ENCODE measurements at regions not wholly inside any gene's neighbourhood (a gene's known extent, or its start where the extent isn't known, plus 50 kb on each side); places are given as distances from the start of the nearest gene placed in this dataset.
"Not testable (repeated sequence)": the region's sequence is repeated elsewhere in the genome, so short reads cannot be mapped to it uniquely, and the experiment has no call there.

DNA sequence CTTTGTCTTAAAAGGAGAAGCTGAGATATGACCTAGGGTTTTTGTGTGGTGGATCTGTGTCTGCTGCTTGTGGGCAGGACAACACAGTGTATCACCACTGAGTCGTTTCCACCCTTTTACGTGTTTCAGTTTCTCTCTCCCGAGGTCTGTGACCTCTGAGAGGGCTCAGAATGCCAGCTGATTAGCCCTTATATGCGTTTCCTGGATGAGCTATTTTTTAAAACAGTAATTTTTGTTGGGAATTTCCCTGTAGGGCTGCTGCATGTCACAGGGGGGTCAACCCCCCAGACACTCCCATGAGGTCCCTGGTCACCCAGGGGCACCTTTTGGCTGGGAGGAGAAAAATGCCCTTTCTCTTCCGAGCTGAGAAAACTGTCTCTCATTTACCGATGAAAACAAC is 170.4 kb upstream of the CASK start:
- DNase-seq = no peak

DNA sequence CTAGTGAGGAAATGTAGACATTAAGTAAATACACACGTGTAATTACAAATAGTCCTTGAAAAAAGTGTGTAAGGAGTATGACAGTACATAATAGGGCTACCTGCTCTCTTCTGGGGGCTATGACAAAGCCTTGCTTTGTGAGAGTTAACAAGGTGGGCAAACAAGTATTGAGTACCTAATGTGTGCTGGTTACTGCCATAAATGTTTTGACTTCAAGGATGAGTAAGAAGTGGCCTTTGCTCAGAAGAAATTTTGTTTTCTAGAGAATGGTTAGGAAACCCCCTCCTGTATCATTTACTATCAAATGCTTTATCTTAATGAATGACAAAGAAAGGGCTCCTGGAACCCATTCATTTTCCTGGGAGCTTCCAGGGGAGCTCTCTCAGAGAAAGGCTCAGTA is 167.0 kb upstream of the CASK start:
- DNase-seq = no peak

DNA sequence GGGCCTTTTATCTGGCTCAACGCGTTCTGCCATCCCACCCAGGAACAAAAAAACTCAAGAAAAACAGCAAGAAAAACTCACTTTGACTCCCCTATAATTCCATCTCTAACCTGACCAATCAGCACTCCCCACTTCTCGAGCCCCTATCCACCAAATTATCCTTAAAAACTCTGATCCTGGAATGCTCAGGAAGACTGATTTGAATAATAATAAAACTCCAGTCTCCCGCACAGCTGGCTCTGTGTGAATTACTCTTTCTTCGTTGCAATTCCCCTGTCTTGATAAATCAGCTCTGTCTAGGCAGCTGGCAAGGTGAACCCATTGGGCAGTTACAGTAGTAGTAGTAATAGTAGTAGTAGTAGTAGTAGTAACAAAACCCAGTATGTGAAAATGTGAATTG is 165.7 kb upstream of the CASK start:
- no peak for DNase-seq

- no peak for DNase-seq
Measured at GRCh38 chrX:42087960-42088359, 164.6 kb upstream of the CASK start.

- DNase-seq = no peak
Measured at GRCh38 chrX:42085836-42086235, 162.5 kb upstream of the CASK start.

DNA sequence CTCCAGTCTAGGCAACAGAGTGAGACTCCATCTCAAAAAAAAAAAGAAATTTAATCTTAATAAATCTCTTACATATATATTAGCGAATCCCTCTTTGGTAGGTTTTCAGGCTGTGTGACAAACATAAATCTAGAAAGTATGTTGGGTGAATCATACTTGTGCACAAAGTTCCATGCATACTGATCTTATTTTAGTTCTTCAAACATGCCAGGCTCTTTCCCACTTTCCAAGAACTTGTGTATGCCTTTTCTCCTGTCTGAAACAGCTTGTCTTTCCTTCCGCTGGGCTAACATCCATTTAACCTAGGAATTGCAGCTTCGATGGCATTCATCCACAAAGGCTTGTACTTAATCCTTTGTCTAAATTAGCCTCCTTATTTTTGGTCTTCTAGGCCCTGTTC is 156.6 kb upstream of the CASK start:
- no peak for DNase-seq

DNA sequence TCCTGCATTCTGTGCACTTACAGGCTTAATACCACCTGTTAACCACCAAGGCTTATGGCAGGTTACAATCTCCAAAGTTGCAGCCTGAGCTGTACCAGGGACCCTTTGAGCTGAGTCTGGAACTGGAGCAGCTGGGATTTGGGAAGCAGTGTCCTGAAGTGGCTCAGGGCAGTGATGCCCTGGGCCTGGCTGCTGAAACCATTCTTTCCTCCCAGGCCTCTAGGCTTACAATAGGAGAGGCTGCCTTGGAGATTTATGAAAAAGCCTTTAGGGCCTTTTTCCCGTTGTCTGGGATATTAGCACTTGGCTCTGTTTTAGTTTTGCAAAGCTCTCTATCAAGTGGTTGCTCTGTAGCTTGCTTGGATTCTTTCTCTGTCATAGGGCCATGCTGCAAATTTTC is 154.3 kb upstream of the CASK start:
- DNase-seq = no peak

- no peak for DNase-seq
Measured at GRCh38 chrX:42075032-42075431, 151.7 kb upstream of the CASK start.

GRCh38 chrX:42073448-42073847 is 150.1 kb upstream of the CASK start:
- no peak for DNase-seq

DNA sequence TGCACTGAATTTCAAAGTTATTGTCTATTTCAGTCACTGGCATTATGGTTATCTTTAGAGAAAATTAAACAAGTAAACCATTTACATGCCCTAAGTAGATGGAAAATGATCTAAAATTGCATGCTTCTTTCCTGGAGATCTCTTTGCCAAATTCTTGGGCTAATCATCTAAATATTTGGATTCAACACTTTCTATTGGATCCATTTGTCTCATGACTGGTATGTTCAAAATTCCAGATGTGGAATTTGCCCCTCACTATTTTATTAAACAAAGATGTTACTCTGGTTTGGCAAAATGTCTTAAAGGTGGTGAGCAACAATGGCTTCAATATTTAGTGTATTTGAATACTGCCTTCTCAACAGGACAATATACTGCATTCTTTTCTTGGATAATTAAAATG is 147.5 kb upstream of the CASK start:
- DNase-seq = no peak

GRCh38 chrX:42054256-42054655 is 130.9 kb upstream of the CASK start:
- no peak for DNase-seq

GRCh38 chrX:42050345-42050744 is 127.0 kb upstream of the CASK start:
- DNase-seq = no peak

GRCh38 chrX:42047886-42048285 is 124.5 kb upstream of the CASK start:
- DNase-seq = no peak

- no peak for DNase-seq
Measured at GRCh38 chrX:42028109-42028508, 104.8 kb upstream of the CASK start.

GRCh38 chrX:42027367-42028000 is 104.1 kb upstream of the CASK start:
- DNase-seq = no peak

- DNase-seq = no peak
Measured at GRCh38 chrX:42025861-42026260, 102.5 kb upstream of the CASK start.

- no peak for DNase-seq
Measured at GRCh38 chrX:42023122-42023521, 99.8 kb upstream of the CASK start.

DNA sequence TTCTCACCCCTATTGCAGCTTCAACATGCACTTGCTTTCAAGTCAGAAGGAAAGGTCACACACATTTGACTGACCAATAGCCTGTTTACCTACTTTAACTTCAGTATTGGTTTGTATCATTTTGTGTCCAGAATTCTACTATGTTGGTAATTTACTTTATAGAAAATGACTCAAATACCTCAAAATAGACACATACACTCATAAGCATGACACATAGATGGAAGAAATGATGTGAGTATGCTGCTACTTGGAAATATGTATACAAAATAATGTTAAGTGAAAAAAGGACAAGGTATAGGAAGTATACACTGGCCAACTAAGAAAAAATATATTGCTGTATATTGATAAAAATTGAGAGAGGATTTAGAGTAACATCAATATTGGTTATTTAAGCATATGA is 98.8 kb upstream of the CASK start:
- DNase-seq = no peak

- no peak for DNase-seq
Measured at GRCh38 chrX:42021058-42021457, 97.7 kb upstream of the CASK start.

- no peak for DNase-seq
Measured at GRCh38 chrX:42020225-42020624, 96.9 kb upstream of the CASK start.

DNA sequence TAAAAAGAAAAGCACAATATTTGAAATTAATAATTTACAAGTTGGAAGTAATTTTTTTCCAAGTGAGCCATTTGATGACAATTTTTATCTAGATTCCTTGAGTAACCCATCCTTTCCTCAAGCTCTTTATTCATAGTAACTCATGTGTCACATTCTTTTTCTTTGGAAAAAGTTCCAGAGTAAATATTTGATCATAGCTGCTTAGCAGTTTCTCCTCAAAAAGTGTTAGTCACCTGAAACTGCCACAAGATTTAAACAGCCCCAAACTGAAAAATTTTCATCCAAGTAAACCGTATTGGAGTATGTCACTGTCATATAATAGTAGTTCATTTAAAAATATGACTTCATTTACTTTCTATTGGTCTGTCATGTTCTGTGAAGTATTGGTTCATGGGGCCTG is 94.6 kb upstream of the CASK start:
- no peak for DNase-seq

DNA sequence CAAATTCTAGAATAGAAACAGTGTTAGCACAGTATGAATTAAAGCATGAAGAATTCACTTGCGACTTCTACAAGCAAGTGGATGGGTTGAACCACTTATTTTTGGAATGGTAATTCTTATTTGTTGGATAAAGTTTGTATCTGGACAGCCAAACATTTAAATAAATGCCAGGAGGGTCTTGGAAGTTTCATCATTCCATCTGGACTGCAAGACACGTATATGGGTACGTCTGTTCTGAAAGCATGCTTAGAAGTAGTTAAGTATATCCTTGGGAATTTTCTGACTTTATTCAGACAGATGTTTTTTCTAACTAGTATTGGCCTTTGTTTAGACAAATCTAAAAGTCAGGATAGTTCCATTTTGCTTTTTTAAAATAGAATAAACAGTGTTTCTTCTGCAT is 77.5 kb upstream of the CASK start:
- no peak for DNase-seq

DNA sequence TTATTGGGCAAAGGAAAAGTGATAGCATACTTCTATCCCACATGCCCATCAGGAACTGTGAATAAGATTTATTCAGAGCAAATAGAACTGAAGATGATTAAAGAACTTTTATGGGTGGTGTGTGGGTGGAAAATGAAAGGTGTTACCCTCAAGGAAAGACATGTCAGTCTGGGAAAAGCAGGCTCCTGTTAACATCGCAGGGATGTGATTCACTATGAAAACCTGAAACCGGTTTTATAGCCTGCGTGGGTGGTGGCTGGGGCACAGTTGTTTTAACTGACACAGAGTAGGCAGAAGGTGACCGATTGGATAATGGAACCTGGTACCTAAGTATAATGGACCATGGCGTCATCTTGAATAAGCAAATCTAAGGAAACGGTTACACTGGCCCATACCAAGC is 61.3 kb upstream of the CASK start:
- no peak for DNase-seq

DNA sequence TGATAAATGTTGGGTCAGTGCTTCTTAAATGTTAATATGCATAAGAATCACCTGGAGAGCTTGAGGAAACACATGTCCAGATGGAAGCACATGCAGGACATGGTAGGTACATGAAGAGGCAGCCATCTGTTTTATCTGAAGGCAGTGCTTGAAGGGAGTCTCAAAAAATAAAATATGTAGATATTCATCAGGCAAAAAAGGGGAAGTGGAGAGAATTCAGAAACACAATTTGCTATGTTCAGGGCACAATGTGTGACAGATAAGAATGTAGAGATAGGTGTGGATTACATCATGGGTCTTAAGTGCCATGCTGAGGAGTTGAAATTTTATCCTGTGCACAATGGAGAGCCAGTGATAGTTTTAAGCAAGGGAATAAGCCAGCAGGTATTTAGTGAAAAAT is 59.6 kb upstream of the CASK start:
- DNase-seq = no peak

- no peak for DNase-seq
Measured at GRCh38 chrX:41981481-41982013, 58.2 kb upstream of the CASK start.

- DNase-seq = not testable (repeated sequence)
Measured at GRCh38 chrX:41974677-41975076, 51.3 kb upstream of the CASK start.
